D721Med (cell line): ENCODE measurements at regions not wholly inside any gene's neighbourhood (a gene's known extent, or its start where the extent isn't known, plus 50 kb on each side); places are given as distances from the start of the nearest gene placed in this dataset.
A peak's percentile ranks its signal among the peaks of the same experiment; 100 is the strongest.

Experiments
- DNase-seq: peaks from one replicate; pipeline ENCODE4 v3.0.0; 2011; ENCODE audit warnings: low spot score; ENCODE audit not compliant: insufficient read length
- FAIRE-seq: peaks from 2 replicates; lab custom pipeline; 2011; peaks lifted over from hg19 to GRCh38; lab: Jason Lieb, UNC
- CTCF ChIP-seq: IDR thresholded peaks from 2 replicates; pipeline ENCODE4 v1.5.1; 2012; ENCODE audit warnings: mild to moderate bottlenecking, control low read depth; ENCODE audit not compliant: insufficient read depth; ENCODE audit errors: missing control alignments

- TF ChIP-seq CTCF, result peak; percentile 94
- DNase-seq (no peak), FAIRE-seq (no peak)
These were observed 396.9 kb upstream of the SLITRK5 start for GRCh38 chr13:87274209-87274819.

- DNase-seq (no peak), FAIRE-seq (peak; percentile 16)
- TF ChIP-seq CTCF, result peak; percentile 15
These were observed 391.0 kb upstream of the SLITRK5 start for GRCh38 chr13:87280139-87280538.

GRCh38 chr13:87287721-87288120 is 383.4 kb upstream of the SLITRK5 start:
- TF ChIP-seq CTCF, result no peak
- FAIRE-seq (no peak), DNase-seq (no peak)

- FAIRE-seq, result no peak
- no peak for TF ChIP-seq CTCF
- DNase-seq, result no peak
These were observed 375.5 kb upstream of the SLITRK5 start for GRCh38 chr13:87295636-87296035.

- FAIRE-seq, result no peak
- TF ChIP-seq CTCF, result no peak
- no peak for DNase-seq
These were observed 369.1 kb upstream of the SLITRK5 start for GRCh38 chr13:87302034-87302433.

GRCh38 chr13:87302931-87303330 is 368.2 kb upstream of the SLITRK5 start:
- no peak for TF ChIP-seq CTCF
- DNase-seq (no peak), FAIRE-seq (no peak)

GRCh38 chr13:87311165-87311564 is 360.0 kb upstream of the SLITRK5 start:
- no peak for DNase-seq
- TF ChIP-seq CTCF, result no peak
- FAIRE-seq, result no peak
